ENCODE measurements at regions not wholly inside any gene's neighbourhood (a gene's known extent, or its start where the extent isn't known, plus 50 kb on each side); places are given as distances from the start of the nearest gene placed in this dataset.
A peak's percentile ranks its signal among the peaks of the same experiment; 100 is the strongest.

DNA sequence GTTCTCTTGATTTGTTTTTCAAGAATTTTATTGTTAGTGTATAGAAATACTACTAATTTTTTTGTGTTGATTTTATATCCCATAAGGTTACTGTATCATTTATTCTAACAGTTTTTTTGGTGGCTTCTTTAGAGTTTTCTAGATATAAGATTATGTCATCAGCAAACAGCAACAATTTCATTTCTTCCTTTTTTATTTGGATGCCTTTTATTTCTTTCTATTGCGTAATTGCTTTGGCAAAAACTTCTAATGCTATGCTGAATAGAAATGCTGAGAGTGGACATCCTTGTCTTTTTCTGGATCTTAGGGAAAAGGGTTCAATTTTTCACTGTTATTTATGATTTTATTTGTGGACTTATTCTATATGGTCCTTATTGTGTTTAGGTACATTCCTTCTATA is 298.8 kb downstream of the RPRM start:
- DNase-seq (ENCODE audit: low read depth, low spot score), result no peak
- peaks cover 2% of the 10 kb centered on the region for H3K27me3 Mint-ChIP-seq (ENCODE audit: low read depth)
- no peak overlapping the region for H3K4me3 Mint-ChIP-seq
- peaks cover 9% of the 10 kb centered on the region for H3K9me3 Mint-ChIP-seq
- H3K4me1 Mint-ChIP-seq, result no peaks in the 10 kb centered on the region
- no peaks in the 10 kb centered on the region for H3K36me3 Mint-ChIP-seq (ENCODE audit: low read depth)
- TF ChIP-seq, protein P1, sequence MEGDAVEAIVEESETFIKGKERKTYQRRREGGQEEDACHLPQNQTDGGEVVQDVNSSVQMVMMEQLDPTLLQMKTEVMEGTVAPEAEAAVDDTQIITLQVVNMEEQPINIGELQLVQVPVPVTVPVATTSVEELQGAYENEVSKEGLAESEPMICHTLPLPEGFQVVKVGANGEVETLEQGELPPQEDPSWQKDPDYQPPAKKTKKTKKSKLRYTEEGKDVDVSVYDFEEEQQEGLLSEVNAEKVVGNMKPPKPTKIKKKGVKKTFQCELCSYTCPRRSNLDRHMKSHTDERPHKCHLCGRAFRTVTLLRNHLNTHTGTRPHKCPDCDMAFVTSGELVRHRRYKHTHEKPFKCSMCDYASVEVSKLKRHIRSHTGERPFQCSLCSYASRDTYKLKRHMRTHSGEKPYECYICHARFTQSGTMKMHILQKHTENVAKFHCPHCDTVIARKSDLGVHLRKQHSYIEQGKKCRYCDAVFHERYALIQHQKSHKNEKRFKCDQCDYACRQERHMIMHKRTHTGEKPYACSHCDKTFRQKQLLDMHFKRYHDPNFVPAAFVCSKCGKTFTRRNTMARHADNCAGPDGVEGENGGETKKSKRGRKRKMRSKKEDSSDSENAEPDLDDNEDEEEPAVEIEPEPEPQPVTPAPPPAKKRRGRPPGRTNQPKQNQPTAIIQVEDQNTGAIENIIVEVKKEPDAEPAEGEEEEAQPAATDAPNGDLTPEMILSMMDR (conservative IDR thresholded peaks at IDR 0.05), result no peak
- no peak overlapping the region for H3K27ac Mint-ChIP-seq (ENCODE audit: unreplicated experiment)

DNA sequence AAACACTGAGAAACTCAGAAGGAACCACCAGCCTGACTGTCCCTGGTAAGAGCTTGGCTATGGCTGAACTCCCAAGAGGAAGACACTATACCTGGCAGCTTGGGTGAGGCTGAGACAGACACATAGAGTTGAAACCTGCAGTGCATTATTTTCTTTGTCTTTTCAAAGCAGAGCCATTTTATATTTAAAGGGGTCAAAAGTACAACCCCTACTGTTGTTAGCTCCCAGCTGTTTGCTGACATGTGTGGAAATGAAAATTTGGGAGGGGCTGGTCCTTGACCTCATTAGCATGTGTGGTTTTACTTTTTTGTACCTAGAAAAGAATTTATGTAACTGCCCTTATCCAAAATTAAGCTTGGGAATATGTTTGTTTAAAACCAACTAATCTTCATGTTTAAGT is 309.0 kb downstream of the RPRM start:
- no peaks in the 10 kb centered on the region for H3K36me3 Mint-ChIP-seq (ENCODE audit: low read depth)
- H3K27ac Mint-ChIP-seq (ENCODE audit: unreplicated experiment), result no peak overlapping the region
- TF ChIP-seq, protein P1 (conservative IDR thresholded peaks at IDR 0.05), result no peak
- H3K4me1 Mint-ChIP-seq, result no peaks in the 10 kb centered on the region
- DNase-seq (ENCODE audit: low read depth, low spot score), result no peak
- H3K4me3 Mint-ChIP-seq, result no peak overlapping the region
- H3K27me3 Mint-ChIP-seq (ENCODE audit: low read depth), result no peaks in the 10 kb centered on the region
- peaks cover 2% of the 10 kb centered on the region for H3K9me3 Mint-ChIP-seq

DNA sequence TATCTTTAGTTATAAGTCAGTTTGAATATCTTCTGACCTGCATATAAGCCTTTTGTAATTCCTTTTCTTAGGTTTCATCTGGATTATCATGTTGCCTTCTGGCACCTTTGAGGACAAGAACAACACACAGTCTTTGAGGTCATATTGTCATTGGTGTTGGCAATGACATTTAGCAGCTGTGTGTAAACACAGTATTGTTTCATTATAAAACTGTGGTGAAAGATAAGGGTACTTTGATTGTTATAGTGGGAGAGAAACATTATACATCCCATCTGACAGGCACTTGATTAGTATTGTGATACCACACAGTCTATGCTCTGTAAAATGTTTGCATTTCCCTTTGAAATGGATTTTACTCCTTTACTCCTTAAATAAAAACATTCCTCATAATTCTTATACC is 313.5 kb downstream of the RPRM start:
- no peaks in the 10 kb centered on the region for H3K4me1 Mint-ChIP-seq
- H3K4me3 Mint-ChIP-seq, result no peak overlapping the region
- H3K27ac Mint-ChIP-seq (ENCODE audit: unreplicated experiment), result no peak overlapping the region
- H3K36me3 Mint-ChIP-seq (ENCODE audit: low read depth), result no peaks in the 10 kb centered on the region
- peaks cover 2% of the 10 kb centered on the region for H3K27me3 Mint-ChIP-seq (ENCODE audit: low read depth)
- DNase-seq (ENCODE audit: low read depth, low spot score), result no peak
- no peaks in the 10 kb centered on the region for H3K9me3 Mint-ChIP-seq
- TF ChIP-seq, protein P1 (conservative IDR thresholded peaks at IDR 0.05), result no peak

DNA sequence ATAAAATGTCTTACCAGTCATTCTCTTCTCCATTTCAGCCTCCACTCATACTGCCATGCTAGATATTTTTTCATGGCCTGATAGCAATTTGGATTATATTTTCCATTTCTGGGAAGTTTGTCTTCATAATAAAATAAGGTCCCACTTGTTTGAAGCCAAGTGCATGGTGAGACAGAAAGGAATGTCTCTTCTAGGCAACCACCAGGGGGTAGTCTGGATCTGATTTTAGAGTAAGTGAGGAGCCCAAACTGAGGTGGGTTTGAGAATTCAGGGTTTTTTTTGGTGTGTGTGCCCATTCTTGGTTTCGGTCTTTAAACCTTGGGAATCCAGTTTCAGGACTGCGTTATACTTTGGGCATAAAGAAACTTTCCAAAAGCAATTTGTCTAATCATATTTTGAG is 315.5 kb downstream of the RPRM start:
- Mint-ChIP-seq H3K27ac (ENCODE audit: unreplicated experiment) (no peak overlapping the region), H3K4me3 (no peak overlapping the region), H3K27me3 (ENCODE audit: low read depth) (peaks cover 5% of the 10 kb centered on the region), H3K9me3 (no peaks in the 10 kb centered on the region), H3K36me3 (ENCODE audit: low read depth) (no peaks in the 10 kb centered on the region), H3K4me1 (no peaks in the 10 kb centered on the region)
- TF ChIP-seq, protein P1 (conservative IDR thresholded peaks at IDR 0.05), result peak; percentile 79
- peak; percentile 34 for DNase-seq (ENCODE audit: low read depth, low spot score)

DNA sequence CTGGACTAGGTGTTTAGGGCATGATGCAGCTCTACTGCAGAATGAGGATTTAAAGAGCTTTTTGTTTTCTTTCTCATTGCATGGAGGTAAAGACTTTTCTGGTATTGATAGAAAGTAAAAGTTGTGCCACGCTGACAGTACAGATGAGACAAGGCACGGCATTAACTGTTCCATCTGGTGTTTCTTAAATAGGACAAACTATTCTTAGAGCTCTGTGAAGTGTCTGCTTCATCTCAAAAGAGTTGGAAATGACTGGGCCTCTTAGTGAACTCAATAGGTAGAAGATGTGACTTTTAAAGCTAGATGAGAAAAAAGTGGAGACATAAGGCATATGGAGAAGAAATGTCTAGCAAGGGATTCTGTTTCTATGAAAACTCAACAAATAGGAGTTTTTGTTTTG is 321.8 kb downstream of the RPRM start:
- H3K9me3 Mint-ChIP-seq, result peaks cover 11% of the 10 kb centered on the region

More for the DNA sequence above, 321.8 kb downstream of the RPRM start:
- Mint-ChIP-seq H3K27me3 (ENCODE audit: low read depth) (peaks cover 5% of the 10 kb centered on the region), H3K36me3 (ENCODE audit: low read depth) (no peaks in the 10 kb centered on the region), H3K4me3 (no peak overlapping the region), H3K4me1 (no peaks in the 10 kb centered on the region), H3K27ac (ENCODE audit: unreplicated experiment) (no peak overlapping the region)
- no peak for DNase-seq (ENCODE audit: low read depth, low spot score)
- TF ChIP-seq, protein P1 (conservative IDR thresholded peaks at IDR 0.05), result no peak

All from neural crest cell (in vitro differentiated cells).